HepG2 (cell line): ENCODE measurements at regions not wholly inside any gene's neighbourhood (a gene's known extent, or its start where the extent isn't known, plus 50 kb on each side); places are given as distances from the start of the nearest gene placed in this dataset.

ENCODE experiments used
- SP4 ChIP-seq: sonication (generic); formaldehyde crosslinking; IDR thresholded peaks from 2 replicates; pipeline ENCODE4 v1.8.1; 2023; ENCODE audit warnings: mild to moderate bottlenecking, missing genetic modification reagents
- ZNF589 ChIP-seq: sonication (generic); formaldehyde crosslinking; conservative IDR thresholded peaks from 2 replicates; pipeline ENCODE4 v1.8.0; 2022; ENCODE audit warnings: mild to moderate bottlenecking, moderate library complexity, missing genetic modification reagents
- TF ChIP-seq, protein P1 (sequence below): IDR thresholded peaks from 2 replicates; pipeline ENCODE4 v1.6.1; 2016; ENCODE audit warnings: missing genetic modification reagents, missing compliant biosample characterization
- TF ChIP-seq, protein P2 (sequence below): IDR thresholded peaks from 2 replicates; pipeline ENCODE4 v1.6.1; 2016; ENCODE audit warnings: mild to moderate bottlenecking, missing biosample characterization, missing genetic modification reagents
- TF ChIP-seq, protein P3 (sequence below): sonication (generic); formaldehyde crosslinking; IDR thresholded peaks from 2 replicates; pipeline ENCODE4 v1.9.0; 2021; ENCODE audit warnings: missing genetic modification reagents, mild to moderate bottlenecking, borderline replicate concordance

DNA sequence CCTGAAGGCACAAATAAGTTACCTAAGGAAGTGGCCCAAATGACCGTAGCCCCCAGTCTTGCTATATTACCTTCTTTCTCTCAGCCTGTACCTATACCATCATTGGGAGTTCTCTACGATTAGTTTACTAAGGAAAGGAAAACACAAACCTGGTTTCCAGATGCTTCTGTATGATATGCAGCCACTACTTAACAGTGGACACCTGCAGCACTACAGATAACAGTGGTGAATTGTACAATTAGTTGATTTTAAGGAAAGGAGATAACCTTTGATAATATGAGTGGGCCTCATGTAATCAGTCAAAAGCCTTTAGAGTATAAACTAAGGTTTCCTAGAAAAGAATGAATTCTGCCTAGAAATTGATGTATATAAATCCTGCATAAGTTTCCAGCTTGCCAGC lies 1157.4 kb downstream of the KCNT2 start:
- TF ChIP-seq SP4 (no peak), ZNF589 (CRISPR knock-in tag) (no peak)
- TF ChIP-seq, protein P1, sequence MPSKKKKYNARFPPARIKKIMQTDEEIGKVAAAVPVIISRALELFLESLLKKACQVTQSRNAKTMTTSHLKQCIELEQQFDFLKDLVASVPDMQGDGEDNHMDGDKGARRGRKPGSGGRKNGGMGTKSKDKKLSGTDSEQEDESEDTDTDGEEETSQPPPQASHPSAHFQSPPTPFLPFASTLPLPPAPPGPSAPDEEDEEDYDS = no peak
- TF ChIP-seq, protein P2, sequence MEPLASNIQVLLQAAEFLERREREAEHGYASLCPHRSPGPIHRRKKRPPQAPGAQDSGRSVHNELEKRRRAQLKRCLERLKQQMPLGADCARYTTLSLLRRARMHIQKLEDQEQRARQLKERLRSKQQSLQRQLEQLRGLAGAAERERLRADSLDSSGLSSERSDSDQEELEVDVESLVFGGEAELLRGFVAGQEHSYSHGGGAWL (CRISPR knock-in tag) = no peak
- TF ChIP-seq, protein P3, sequence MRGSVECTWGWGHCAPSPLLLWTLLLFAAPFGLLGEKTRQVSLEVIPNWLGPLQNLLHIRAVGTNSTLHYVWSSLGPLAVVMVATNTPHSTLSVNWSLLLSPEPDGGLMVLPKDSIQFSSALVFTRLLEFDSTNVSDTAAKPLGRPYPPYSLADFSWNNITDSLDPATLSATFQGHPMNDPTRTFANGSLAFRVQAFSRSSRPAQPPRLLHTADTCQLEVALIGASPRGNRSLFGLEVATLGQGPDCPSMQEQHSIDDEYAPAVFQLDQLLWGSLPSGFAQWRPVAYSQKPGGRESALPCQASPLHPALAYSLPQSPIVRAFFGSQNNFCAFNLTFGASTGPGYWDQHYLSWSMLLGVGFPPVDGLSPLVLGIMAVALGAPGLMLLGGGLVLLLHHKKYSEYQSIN = no peak
